HG03095 (cell line): ENCODE measurements at regions not wholly inside any gene's neighbourhood (a gene's known extent, or its start where the extent isn't known, plus 50 kb on each side); places are given as distances from the start of the nearest gene placed in this dataset.
"Not testable (repeated sequence)": the region's sequence is repeated elsewhere in the genome, so short reads cannot be mapped to it uniquely, and the experiment has no call there.

Experiments used
- ATAC-seq: cut with Tn5 transposase; IDR thresholded peaks from one replicate; pipeline ENCODE4 v1.9.1; 2021; ENCODE audit warnings: moderate library complexity; ENCODE audit not compliant: unreplicated experiment

GRCh38 chr12:31162896-31163560 lies 89.4 kb downstream of the DDX11 start:
- not testable (repeated sequence) for ATAC-seq

- not testable (repeated sequence) for ATAC-seq
These were observed 100.6 kb downstream of the DDX11 start for GRCh38 chr12:31174293-31174692.

- ATAC-seq, result not testable (repeated sequence)
These were observed 103.9 kb downstream of the DDX11 start for GRCh38 chr12:31177514-31177913.

GRCh38 chr12:31178875-31179274 lies 105.2 kb downstream of the DDX11 start:
- ATAC-seq, result not testable (repeated sequence)

GRCh38 chr12:31179627-31180237 lies 106.1 kb downstream of the DDX11 start:
- not testable (repeated sequence) for ATAC-seq

- ATAC-seq, result not testable (repeated sequence)
These were observed 108.9 kb downstream of the DDX11 start for GRCh38 chr12:31182571-31182970.

- ATAC-seq, result not testable (repeated sequence)
These were observed 109.4 kb downstream of the DDX11 start for GRCh38 chr12:31183107-31183506.

GRCh38 chr12:31183899-31184298 lies 110.2 kb downstream of the DDX11 start:
- ATAC-seq, result not testable (repeated sequence)

GRCh38 chr12:31184667-31185066 lies 111.0 kb downstream of the DDX11 start:
- not testable (repeated sequence) for ATAC-seq

GRCh38 chr12:31192689-31193088 lies 119.0 kb downstream of the DDX11 start:
- ATAC-seq, result not testable (repeated sequence)

- ATAC-seq, result not testable (repeated sequence)
These were observed 122.0 kb downstream of the DDX11 start for GRCh38 chr12:31195620-31196019.

GRCh38 chr12:31199476-31199875 lies 125.8 kb downstream of the DDX11 start:
- not testable (repeated sequence) for ATAC-seq

GRCh38 chr12:31201382-31201781 lies 124.6 kb downstream of the SINHCAF start:
- no peak for ATAC-seq

GRCh38 chr12:31203261-31203660 lies 122.7 kb downstream of the SINHCAF start:
- no peak for ATAC-seq

GRCh38 chr12:31205054-31205453 lies 120.9 kb downstream of the SINHCAF start:
- ATAC-seq, result peak; percentile 94

- no peak for ATAC-seq
These were observed 119.8 kb downstream of the SINHCAF start for GRCh38 chr12:31206038-31206670.

GRCh38 chr12:31207799-31208465 lies 118.0 kb downstream of the SINHCAF start:
- ATAC-seq, result no peak

GRCh38 chr12:31210104-31210503 lies 115.8 kb downstream of the SINHCAF start:
- no peak for ATAC-seq

GRCh38 chr12:31210541-31210940 lies 115.4 kb downstream of the SINHCAF start:
- no peak for ATAC-seq

GRCh38 chr12:31214626-31215517 lies 111.1 kb downstream of the SINHCAF start:
- ATAC-seq, result no peak
